Upper lobe of left lung (tissue), 4 donors: ENCODE measurements at regions not wholly inside any gene's neighbourhood (a gene's known extent, or its start where the extent isn't known, plus 50 kb on each side); places are given as distances from the start of the nearest gene placed in this dataset.

Experiments
- CTCF ChIP-seq, 6 experiments: fragments of 450-650 bp in 4 of 6; fragments of 200-600 bp in 2 of 6; sonication (generic) in 2 of 6; IDR thresholded peaks; one replicate each; pipeline ENCODE4 v1.5.1; 2016 to 2019; ENCODE audit warnings: antibody characterized with exemption in 6 of 6
- POLR2A ChIP-seq, 4 donors: fragments of 450-650 bp; IDR thresholded peaks; one replicate each; pipeline ENCODE4 v1.5.1; 2016 to 2017; ENCODE audit warnings: antibody characterized with exemption in 4 of 4, mild to moderate bottlenecking in 2 of 4

GRCh38 chr6:21679761-21680265, 86.3 kb downstream of the SOX4 start:
- no peak for TF ChIP-seq POLR2A (IDR thresholded peaks at IDR 0.05)
- no peak for TF ChIP-seq CTCF (IDR thresholded peaks at IDR 0.05)
